Gastrocnemius medialis (tissue), 4 donors: ENCODE measurements at regions not wholly inside any gene's neighbourhood (a gene's known extent, or its start where the extent isn't known, plus 50 kb on each side); places are given as distances from the start of the nearest gene placed in this dataset.

ENCODE experiments used
- CTCF ChIP-seq, 5 experiments: fragments of 450-650 bp in 3 of 5; fragments of 200-600 bp in 2 of 5; sonication (generic) in 2 of 5; IDR thresholded peaks in 4 of 5; conservative IDR thresholded peaks in 1 of 5; 1 replicate in 4 of 5; 2 replicates in 1 of 5; pipeline ENCODE4 v1.5.1; 2016 to 2019; ENCODE audit warnings: antibody characterized with exemption in 5 of 5, mild to moderate bottlenecking in 3 of 5, moderate library complexity in 3 of 5
- POLR2A ChIP-seq, 2 donors: fragments of 450-650 bp; IDR thresholded peaks; one replicate each; pipeline ENCODE4 v1.6.1; 2017; ENCODE audit warnings: antibody characterized with exemption in 2 of 2, mild to moderate bottlenecking in 2 of 2, moderate library complexity in 2 of 2

- no peak for TF ChIP-seq CTCF (IDR thresholded peaks at IDR 0.05 in 4 of 5, conservative IDR thresholded peaks at IDR 0.05 in 1 of 5)
- no peak for TF ChIP-seq POLR2A (IDR thresholded peaks at IDR 0.05)
Measured at GRCh38 chr18:41073372-41073954, 881.6 kb upstream of the PIK3C3 start.
